ENCODE measurements at regions not wholly inside any gene's neighbourhood (a gene's known extent, or its start where the extent isn't known, plus 50 kb on each side); places are given as distances from the start of the nearest gene placed in this dataset.

- no peaks in the 10 kb centered on the region for H3K79me1 ChIP-seq (ENCODE audit: low read depth in 1 of 2, low read length in 2 of 2)
- WGBS, 2 experiments (ENCODE audit: extremely low coverage in 2 of 2, insufficient read length in 1 of 2): no CpG with 5 or more reads among the region's 5 CpGs
Observed at GRCh38 chr1:213606252-213606820, 381.4 kb upstream of the PROX1 start.

More at GRCh38 chr1:213606252-213606820, 381.4 kb upstream of the PROX1 start:
- intact Hi-C loops (cut with micrococcal nuclease) (no loop called here), in situ Hi-C loops (cut with MboI; ENCODE audit: low sequenced_read_pairs) (no loop called here), dilution Hi-C loops (cut with HindIII; ENCODE audit: low sequenced_read_pairs, unreplicated experiment) (no loop called here)
- no peak overlapping the region for H2BK20ac ChIP-seq (ENCODE audit: low read depth, low read length)
- H3K4me3 ChIP-seq (ENCODE audit: insufficient read depth, low read depth, low read length): no peak overlapping the region
- no peak overlapping the region for H2BK120ac ChIP-seq (ENCODE audit: low read depth, low read length)
- H3K23ac ChIP-seq (ENCODE audit: low read depth, low read length): no peak overlapping the region
- no peak overlapping the region for H3K18ac ChIP-seq (ENCODE audit: low read depth, low read length)
- no peaks in the 10 kb centered on the region for H3K27me3 ChIP-seq (ENCODE audit: control insufficient read depth, insufficient read depth, low read length)
- H3K9me1 ChIP-seq (ENCODE audit: insufficient read depth, low read length): no peaks in the 10 kb centered on the region
- H4K8ac ChIP-seq (ENCODE audit: low read depth in 2 of 2, low read length in 2 of 2): no peak overlapping the region
- no peak for ATAC-seq (ENCODE audit: low read depth)
- peaks cover 22% of the 10 kb centered on the region for H3K9me3 ChIP-seq (ENCODE audit: control insufficient read depth, insufficient read depth, low read length)
- H2BK15ac ChIP-seq (ENCODE audit: low read depth, low read length): no peak overlapping the region
- H3K4me1 ChIP-seq (ENCODE audit: control insufficient read depth, insufficient read depth, low read length): no peaks in the 10 kb centered on the region
- no peak overlapping the region for H2AFZ ChIP-seq (replicated peaks; ENCODE audit: low read length, poor library complexity)
- POLR2A ChIA-PET (ENCODE audit: unreplicated experiment): no interaction called here
- no peak overlapping the region for H3K4ac ChIP-seq (ENCODE audit: low read depth, low read length)
- H2BK5ac ChIP-seq (ENCODE audit: low read depth, low read length, poor library complexity, severe bottlenecking): no peak overlapping the region
- no peak for DNase-seq
- H4K91ac ChIP-seq (ENCODE audit: insufficient read depth, low read depth, low read length): no peak overlapping the region
- H2AK5ac ChIP-seq (ENCODE audit: low read depth, low read length): no peak overlapping the region
- CTCF ChIA-PET: no interaction called here
- BruUV-seq (replicated peaks): no TSS peak
- TF ChIP-seq CHD1 (IDR thresholded peaks at IDR 0.05; ENCODE audit: low read depth, low read length): no peak
- no peak for TF ChIP-seq MAFK (IDR thresholded peaks at IDR 0.05; ENCODE audit: low read depth, low read length)
- TF ChIP-seq USF2 (IDR thresholded peaks at IDR 0.05; ENCODE audit: low read depth, low read length): no peak
- TF ChIP-seq ELK1 (IDR thresholded peaks at IDR 0.05; ENCODE audit: borderline replicate concordance, low read depth, low read length): no peak
- no peak for TF ChIP-seq SMC3 (IDR thresholded peaks at IDR 0.05; ENCODE audit: low read depth, low read length)
- TF ChIP-seq MXI1 (IDR thresholded peaks at IDR 0.05; ENCODE audit: borderline replicate concordance, low read depth, low read length): no peak
- TF ChIP-seq FOS (IDR thresholded peaks at IDR 0.05; ENCODE audit: low read depth, low read length): no peak
- TF ChIP-seq MAZ (IDR thresholded peaks at IDR 0.05; ENCODE audit: borderline replicate concordance, low read depth, low read length): no peak
- no peak for TF ChIP-seq CTCF (conservative IDR thresholded peaks at IDR 0.05; ENCODE audit: low read depth, low read length)
- TF ChIP-seq BHLHE40 (IDR thresholded peaks at IDR 0.05; ENCODE audit: low read depth, low read length): no peak
- TF ChIP-seq POLR2A (IDR thresholded peaks at IDR 0.05; ENCODE audit: low read depth, low read length): no peak
- no peak for TF ChIP-seq RCOR1 (IDR thresholded peaks at IDR 0.05; ENCODE audit: insufficient replicate concordance, low read length)
- no peak for TF ChIP-seq NFE2L2 (IDR thresholded peaks at IDR 0.05; ENCODE audit: low read depth, low read length)
- TF ChIP-seq RFX5 (IDR thresholded peaks at IDR 0.05; ENCODE audit: low read depth, low read length): no peak
- TF ChIP-seq CEBPB (IDR thresholded peaks at IDR 0.05; ENCODE audit: low read depth, low read length): no peak
- no peak for TF ChIP-seq RAD21 (IDR thresholded peaks at IDR 0.05; ENCODE audit: low read length)
- no peaks in the 10 kb centered on the region for H3K36me3 ChIP-seq (ENCODE audit: control insufficient read depth, insufficient read depth, low read length)
- H3K9ac ChIP-seq (ENCODE audit: low read depth, low read length): no peak overlapping the region
- H4K20me1 ChIP-seq (ENCODE audit: insufficient read depth, low read length): no peaks in the 10 kb centered on the region
- no peak overlapping the region for H2AK9ac ChIP-seq (replicated peaks; ENCODE audit: low read depth, low read length, poor library complexity)
- H4K5ac ChIP-seq (ENCODE audit: low read depth, low read length): no peak overlapping the region
- H3K4me2 ChIP-seq (ENCODE audit: low read depth, low read length): no peak overlapping the region
- H3K56ac ChIP-seq (ENCODE audit: extremely low read depth, insufficient read depth, low read length): no peak overlapping the region
- H3K14ac ChIP-seq (replicated peaks; ENCODE audit: low read depth, low read length): no peak overlapping the region
- no peak overlapping the region for H3K27ac ChIP-seq (ENCODE audit: insufficient read depth, low read length)

Data from IMR-90 (cell line).